Vagina (tissue), 2 donors: ENCODE measurements at regions not wholly inside any gene's neighbourhood (a gene's known extent, or its start where the extent isn't known, plus 50 kb on each side); places are given as distances from the start of the nearest gene placed in this dataset.

Source experiments
- CTCF ChIP-seq, 3 experiments: fragments of 450-650 bp in 2 of 3; fragments of 200-600 bp in 1 of 3; sonication (generic) in 1 of 3; IDR thresholded peaks; one replicate each; pipeline ENCODE4 v1.5.1; 2017 to 2019; ENCODE audit warnings: antibody characterized with exemption in 3 of 3, mild to moderate bottlenecking in 2 of 3, moderate library complexity in 2 of 3
- POLR2AphosphoS5 ChIP-seq, 2 donors: sonication (generic); formaldehyde crosslinking; IDR thresholded peaks; one replicate each; pipeline ENCODE4 v1.9.0; 2017; ENCODE audit warnings: antibody characterized with exemption in 2 of 2, mild to moderate bottlenecking in 2 of 2, low read depth in 1 of 2; ENCODE audit not compliant: insufficient read depth in 1 of 2

GRCh38 chr10:20963721-20964595 lies 66.8 kb upstream of the NEBL start:
- TF ChIP-seq CTCF (IDR thresholded peaks at IDR 0.05) (no peak), POLR2AphosphoS5 (IDR thresholded peaks at IDR 0.05; ENCODE audit: insufficient read depth in 1 of 2, low read depth in 1 of 2) (no peak)
